IMR-90 (cell line): ENCODE measurements at regions not wholly inside any gene's neighbourhood (a gene's known extent, or its start where the extent isn't known, plus 50 kb on each side); places are given as distances from the start of the nearest gene placed in this dataset.

Experiments used
- ATAC-seq: fragments of 200-7000 bp; cut with Tn5 transposase; 2 replicates; pipeline ENCODE4 v1.9.1; 2020; ENCODE audit warnings: low read depth, mild to moderate bottlenecking, moderate library complexity
- BruUV-seq: library from RNA; stranded (reverse); fragments of 400-500 nt; replicated peaks from 2 replicates; lab custom pipeline; 2021; lab: Mats Ljungman, UMichigan
- CTCF ChIA-PET: fragments of 300-600 bp; formaldehyde crosslinking; extraction: SDS; loops from one replicate; lab custom pipeline; 2021; ENCODE audit warnings: antibody characterized with exemption; lab: Yijun Ruan, JAX
- POLR2A ChIA-PET: fragments of 300-600 bp; sonication (Branson Sonifier 250); formaldehyde crosslinking; loops from one replicate; lab custom pipeline; 2022; ENCODE audit warnings: antibody characterized with exemption; ENCODE audit not compliant: unreplicated experiment; lab: Charles Lee
- DNase-seq: peaks from one replicate; pipeline ENCODE4 v3.0.0; 2013
- H2AFZ ChIP-seq: replicated peaks from 2 replicates; pipeline ENCODE3; 2013; ENCODE audit warnings: low read length, mild to moderate bottlenecking; ENCODE audit not compliant: poor library complexity
- H2AK5ac ChIP-seq: 2 replicates; pipeline ENCODE4 v1.6.1; 2013; ENCODE audit warnings: low read depth, low read length, inconsistent platforms
- H2AK9ac ChIP-seq: replicated peaks from 2 replicates; pipeline ENCODE3; 2013; ENCODE audit warnings: mild to moderate bottlenecking, low read depth, low read length, moderate library complexity; ENCODE audit not compliant: poor library complexity
- H2BK120ac ChIP-seq: 2 replicates; pipeline ENCODE4 v1.6.1; 2013; ENCODE audit warnings: low read depth, low read length, inconsistent platforms
- H2BK15ac ChIP-seq: 3 replicates; pipeline ENCODE4 v1.6.1; 2013; ENCODE audit warnings: low read depth, low read length, inconsistent platforms
- H2BK20ac ChIP-seq: 2 replicates; pipeline ENCODE4 v1.6.1; 2013; ENCODE audit warnings: low read depth, mild to moderate bottlenecking, inconsistent platforms, low read length, moderate library complexity
- H2BK5ac ChIP-seq: 2 replicates; pipeline ENCODE4 v1.6.1; 2013; ENCODE audit warnings: mild to moderate bottlenecking, low read depth, low read length, inconsistent platforms; ENCODE audit not compliant: poor library complexity, severe bottlenecking
- H3K14ac ChIP-seq: replicated peaks from 2 replicates; pipeline ENCODE4 v1.6.1; 2013; ENCODE audit warnings: low read depth, low read length, inconsistent platforms
- H3K18ac ChIP-seq: 2 replicates; pipeline ENCODE4 v1.6.1; 2013; ENCODE audit warnings: low read depth, low read length, control low read depth
- H3K23ac ChIP-seq: 2 replicates; pipeline ENCODE4 v1.6.1; 2013; ENCODE audit warnings: low read depth, low read length, inconsistent platforms
- H3K27ac ChIP-seq: 2 replicates; pipeline ENCODE4 v1.5.1; 2013; ENCODE audit warnings: mild to moderate bottlenecking, control low read depth, low read length; ENCODE audit not compliant: insufficient read depth
- H3K27me3 ChIP-seq: 2 replicates; pipeline ENCODE4 v1.6.1; 2013; ENCODE audit warnings: low read length; ENCODE audit not compliant: control insufficient read depth, insufficient read depth
- H3K36me3 ChIP-seq: 2 replicates; pipeline ENCODE4 v1.6.1; 2013; ENCODE audit warnings: low read length, mixed read lengths; ENCODE audit not compliant: control insufficient read depth, insufficient read depth
- H3K4ac ChIP-seq: 2 replicates; pipeline ENCODE4 v1.6.1; 2013; ENCODE audit warnings: low read depth, low read length, inconsistent platforms
- H3K4me1 ChIP-seq: 2 replicates; pipeline ENCODE4 v1.6.1; 2013; ENCODE audit warnings: low read length, mixed read lengths; ENCODE audit not compliant: control insufficient read depth, insufficient read depth
- H3K4me2 ChIP-seq: 2 replicates; pipeline ENCODE4 v1.6.1; 2013; ENCODE audit warnings: low read depth, mild to moderate bottlenecking, control low read depth, low read length, moderate library complexity
- H3K4me3 ChIP-seq: 2 replicates; pipeline ENCODE4 v1.5.1; 2013; ENCODE audit warnings: low read depth, mild to moderate bottlenecking, control low read depth, low read length, moderate library complexity; ENCODE audit not compliant: insufficient read depth
- H3K56ac ChIP-seq: 2 replicates; pipeline ENCODE4 v1.6.1; 2013; ENCODE audit warnings: low read length, inconsistent platforms; ENCODE audit not compliant: insufficient read depth; ENCODE audit errors: extremely low read depth
- H3K79me1 ChIP-seq, 2 experiments: 2 replicates each; pipeline ENCODE4 v1.6.1; 2013; ENCODE audit warnings: low read length in 2 of 2, inconsistent platforms in 1 of 2, low read depth in 1 of 2
- H3K9ac ChIP-seq: 2 replicates; pipeline ENCODE4 v1.6.1; 2013; ENCODE audit warnings: low read depth, low read length, control low read depth
- H3K9me1 ChIP-seq: 2 replicates; pipeline ENCODE4 v1.6.1; 2013; ENCODE audit warnings: low read length, inconsistent platforms; ENCODE audit not compliant: insufficient read depth
- H3K9me3 ChIP-seq: 2 replicates; pipeline ENCODE4 v1.6.1; 2013; ENCODE audit warnings: low read length; ENCODE audit not compliant: control insufficient read depth, insufficient read depth
- H4K20me1 ChIP-seq: 2 replicates; pipeline ENCODE4 v1.6.1; 2013; ENCODE audit warnings: low read length, inconsistent platforms; ENCODE audit not compliant: insufficient read depth
- H4K5ac ChIP-seq: 2 replicates; pipeline ENCODE4 v1.6.1; 2013; ENCODE audit warnings: mild to moderate bottlenecking, low read depth, low read length, control low read depth
- H4K8ac ChIP-seq, 2 experiments: 2 replicates each; pipeline ENCODE4 v1.6.1; 2013; ENCODE audit warnings: low read depth in 2 of 2, low read length in 2 of 2, control low read depth in 1 of 2, inconsistent platforms in 1 of 2
- H4K91ac ChIP-seq: 2 replicates; pipeline ENCODE4 v1.6.1; 2013; ENCODE audit warnings: low read depth, low read length, inconsistent platforms; ENCODE audit not compliant: insufficient read depth
- MAFK ChIP-seq: IDR thresholded peaks from 2 replicates; pipeline ENCODE4 v1.6.1; 2012; ENCODE audit warnings: low read depth, low read length, improper control_type of control experiment
- MXI1 ChIP-seq: IDR thresholded peaks from 2 replicates; pipeline ENCODE4 v1.6.1; 2012; ENCODE audit warnings: low read depth, mild to moderate bottlenecking, low read length, moderate library complexity, borderline replicate concordance
- WGBS, 2 experiments: methylation state at CpG; one replicate each; pipeline versions ENCODE4 v1.1.5 to v1.1.7; 2013; ENCODE audit warnings: missing lambda C conversion rate in 2 of 2; ENCODE audit not compliant: insufficient read length in 1 of 2; ENCODE audit errors: extremely low coverage in 2 of 2; 5-methylcytosine and 5-hydroxymethylcytosine counted together
- dilution Hi-C: fragments of 300-500 bp; cut with HindIII; formaldehyde crosslinking; loops from one replicate; pipeline ENCODE4 v1.14.3; 2018; ENCODE audit warnings: low sequenced_read_pairs; ENCODE audit not compliant: unreplicated experiment
- in situ Hi-C: fragments of 300-500 bp; cut with MboI; formaldehyde crosslinking; loops from 3 replicates; pipeline ENCODE4 v1.14.3; 2019; ENCODE audit warnings: low sequenced_read_pairs, inconsistent platforms, mixed read lengths
- intact Hi-C: fragments of 100-400 bp; cut with micrococcal nuclease; formaldehyde crosslinking; loops from 2 replicates; pipeline ENCODE4 v1.10.0; 2022

GRCh38 chr6:21502682-21503081 is 90.9 kb upstream of the SOX4 start:
- no peak for TF ChIP-seq MXI1
- TF ChIP-seq MAFK, result no peak
- Histone ChIP-seq H3K18ac (no peak overlapping the region), H3K27ac (no peak overlapping the region), H3K9me3 (no peaks in the 10 kb centered on the region), H2BK120ac (no peak overlapping the region), H3K4ac (no peak overlapping the region), H3K56ac (no peak overlapping the region), H4K91ac (no peak overlapping the region), H2BK5ac (no peak overlapping the region), H3K79me1 (no peaks in the 10 kb centered on the region), H3K9me1 (no peaks in the 10 kb centered on the region), H2AK9ac (no peak overlapping the region), H2AFZ (no peak overlapping the region), H3K4me3 (no peak overlapping the region), H2BK20ac (no peak overlapping the region), H3K4me2 (no peak overlapping the region), H2BK15ac (no peak overlapping the region), H3K14ac (no peak overlapping the region), H3K23ac (no peak overlapping the region), H4K20me1 (no peaks in the 10 kb centered on the region), H3K4me1 (no peaks in the 10 kb centered on the region; the same call in 1 of the 2 replicates), H4K5ac (no peak overlapping the region), H2AK5ac (no peak overlapping the region), H4K8ac (no peak overlapping the region), H3K9ac (no peak overlapping the region), H3K27me3 (no peaks in the 10 kb centered on the region), H3K36me3 (no peaks in the 10 kb centered on the region)
- dilution Hi-C loops (no loop called here), intact Hi-C loops (loop anchor here (10.0 kb wide), 1 partner anchor 628 kb away; no protein-coding TSS in a partner anchor), in situ Hi-C loops (no loop called here)
- ATAC-seq (no peak), DNase-seq (no peak)
- no TSS peak for BruUV-seq
- ChIA-PET POLR2A (no interaction called here), CTCF (no interaction called here)
- no CpG with 5 or more reads among the region's 1 CpG for WGBS, 2 experiments
